ENCODE measurements at regions not wholly inside any gene's neighbourhood (a gene's known extent, or its start where the extent isn't known, plus 50 kb on each side); places are given as distances from the start of the nearest gene placed in this dataset.

GRCh38 chr3:5841599-5841998 is 654.1 kb downstream of the EDEM1 start:
- Histone ChIP-seq H3K27me3 (no peaks in the 10 kb centered on the region), H3K36me3 (no peaks in the 10 kb centered on the region), H3K4me1 (no peaks in the 10 kb centered on the region), H3K9me3 (no peaks in the 10 kb centered on the region), H3K27ac (no peak overlapping the region), H3K4me3 (no peak overlapping the region)
- DNase-seq (ENCODE audit: low spot score in 2 of 2) = no peak
- no peak for TF ChIP-seq EP300 (IDR thresholded peaks at IDR 0.05)
- TF ChIP-seq POLR2A (IDR thresholded peaks at IDR 0.05) = no peak
- TF ChIP-seq CTCF (IDR thresholded peaks at IDR 0.05) = no peak
- WGBS, 2 donors = 54 to 56% methylated on average over 2 of the region's 2 CpGs

- H3K4me1 ChIP-seq = no peaks in the 10 kb centered on the region
- H3K9me3 ChIP-seq = no peaks in the 10 kb centered on the region
- no peaks in the 10 kb centered on the region for H3K36me3 ChIP-seq
- H3K27ac ChIP-seq = no peak overlapping the region
- DNase-seq (ENCODE audit: low spot score in 2 of 2) = no peak
- TF ChIP-seq CTCF (IDR thresholded peaks at IDR 0.05) = no peak
- TF ChIP-seq EP300 (IDR thresholded peaks at IDR 0.05) = no peak
- TF ChIP-seq POLR2A (IDR thresholded peaks at IDR 0.05) = no peak
- H3K27me3 ChIP-seq = no peaks in the 10 kb centered on the region
- WGBS, 2 donors = 41 to 77% methylated on average over 1 of the region's 1 CpG
- no peak overlapping the region for H3K4me3 ChIP-seq
Measured at GRCh38 chr3:5846261-5846660, 658.8 kb downstream of the EDEM1 start.

GRCh38 chr3:5861151-5861550 is 673.6 kb downstream of the EDEM1 start:
- Histone ChIP-seq H3K9me3 (no peaks in the 10 kb centered on the region), H3K27ac (no peak overlapping the region), H3K27me3 (no peaks in the 10 kb centered on the region), H3K4me1 (no peaks in the 10 kb centered on the region), H3K36me3 (no peaks in the 10 kb centered on the region), H3K4me3 (no peak overlapping the region)
- no peak for DNase-seq (ENCODE audit: low spot score in 2 of 2)
- 45 to 59% methylated on average over 3 of the region's 3 CpGs for WGBS, 2 donors
- TF ChIP-seq EP300 (IDR thresholded peaks at IDR 0.05) (no peak), CTCF (IDR thresholded peaks at IDR 0.05) (no peak), POLR2A (IDR thresholded peaks at IDR 0.05) (no peak)

GRCh38 chr3:5874931-5875341 is 687.4 kb downstream of the EDEM1 start:
- WGBS, 2 donors = 55% methylated on average over 2 of the region's 2 CpGs
- H3K4me3 ChIP-seq = no peak overlapping the region
- TF ChIP-seq EP300 (IDR thresholded peaks at IDR 0.05) = no peak
- no peak for TF ChIP-seq CTCF (IDR thresholded peaks at IDR 0.05)
- no peak for TF ChIP-seq POLR2A (IDR thresholded peaks at IDR 0.05)

GRCh38 chr3:5888851-5889250 is 701.3 kb downstream of the EDEM1 start:
- TF ChIP-seq EP300 (IDR thresholded peaks at IDR 0.05) (no peak), CTCF (IDR thresholded peaks at IDR 0.05) (no peak), POLR2A (IDR thresholded peaks at IDR 0.05) (no peak)
- Histone ChIP-seq H3K4me3 (no peak overlapping the region), H3K27ac (no peak overlapping the region), H3K27me3 (no peaks in the 10 kb centered on the region), H3K36me3 (no peaks in the 10 kb centered on the region), H3K9me3 (no peaks in the 10 kb centered on the region), H3K4me1 (no peaks in the 10 kb centered on the region)
- DNase-seq (ENCODE audit: low spot score in 2 of 2) = no peak
- WGBS, 2 donors = 83 to 90% methylated on average over 3 of the region's 3 CpGs

More at GRCh38 chr3:5874931-5875341, 687.4 kb downstream of the EDEM1 start:
- Histone ChIP-seq H3K27me3 (no peaks in the 10 kb centered on the region), H3K4me1 (peaks cover 0 to 5% (median 0%) of the 10 kb centered on the region in 4 donors), H3K27ac (no peak overlapping the region), H3K36me3 (no peaks in the 10 kb centered on the region), H3K9me3 (peaks cover 0 to 19% (median 2%) of the 10 kb centered on the region in 4 donors)
- peak in 1 of 2 donors; percentile 11 for DNase-seq (ENCODE audit: low spot score in 2 of 2)
